NCI-H69 (cell line): ENCODE measurements at regions not wholly inside any gene's neighbourhood (a gene's known extent, or its start where the extent isn't known, plus 50 kb on each side); places are given as distances from the start of the nearest gene placed in this dataset.

Experiments
- DNase-seq: peaks from one replicate; lab custom pipeline; 2025; lab: John Stamatoyannopoulos, UW

- no peak for DNase-seq
These were observed 62.7 kb upstream of the NT5C1B start for GRCh38 chr2:18651842-18652774.

- DNase-seq = no peak
These were observed 60.9 kb upstream of the NT5C1B start for GRCh38 chr2:18650221-18650620.

DNA sequence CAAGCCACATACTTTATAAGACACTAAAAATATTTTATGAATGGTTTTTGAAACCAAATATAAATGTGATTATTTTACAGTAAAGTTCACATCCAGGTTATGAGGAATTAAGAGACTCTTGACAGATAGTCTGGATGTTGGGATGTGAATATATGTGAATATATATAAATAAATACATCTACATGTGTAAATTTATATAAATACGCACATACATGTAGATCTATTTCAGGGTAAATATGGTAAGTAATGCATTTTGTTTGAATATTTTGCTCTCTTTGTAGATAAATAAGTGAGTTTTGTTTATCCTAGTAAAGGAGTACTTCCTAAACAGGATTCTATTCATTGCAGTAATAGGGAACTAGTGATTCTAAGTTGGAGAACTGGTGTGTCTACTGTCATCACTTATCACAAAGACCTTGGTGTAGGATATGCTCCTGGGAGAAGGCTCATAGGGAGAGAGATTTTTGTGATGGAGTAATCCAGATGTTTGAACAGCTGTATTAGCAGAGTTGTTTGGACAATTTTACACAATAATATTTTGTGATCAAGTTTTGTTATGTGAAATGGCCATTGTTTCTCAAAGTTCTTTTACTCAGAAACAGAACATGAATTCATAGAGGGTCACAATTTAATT lies 60.2 kb upstream of the NT5C1B start:
- DNase-seq = no peak

DNA sequence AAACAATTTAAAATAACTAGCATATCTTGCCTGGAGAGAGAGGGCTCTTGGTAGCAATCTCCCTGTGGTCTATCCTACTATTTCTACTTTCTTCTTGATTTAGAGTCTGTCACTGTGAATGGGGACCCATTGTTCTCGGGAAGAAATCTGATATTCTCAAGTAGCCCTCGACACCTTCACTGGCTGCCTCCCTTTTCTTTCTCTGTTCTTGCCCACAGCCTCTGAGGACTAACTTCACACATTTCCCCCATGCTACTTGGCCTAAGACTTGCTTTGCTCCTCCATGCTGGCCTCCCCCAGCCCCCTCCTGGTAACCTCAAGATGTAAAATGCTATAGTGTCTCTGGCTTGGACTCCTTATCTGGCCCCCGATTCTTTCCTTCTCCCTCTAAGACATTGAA lies 58.8 kb upstream of the NT5C1B start:
- DNase-seq = no peak

DNA sequence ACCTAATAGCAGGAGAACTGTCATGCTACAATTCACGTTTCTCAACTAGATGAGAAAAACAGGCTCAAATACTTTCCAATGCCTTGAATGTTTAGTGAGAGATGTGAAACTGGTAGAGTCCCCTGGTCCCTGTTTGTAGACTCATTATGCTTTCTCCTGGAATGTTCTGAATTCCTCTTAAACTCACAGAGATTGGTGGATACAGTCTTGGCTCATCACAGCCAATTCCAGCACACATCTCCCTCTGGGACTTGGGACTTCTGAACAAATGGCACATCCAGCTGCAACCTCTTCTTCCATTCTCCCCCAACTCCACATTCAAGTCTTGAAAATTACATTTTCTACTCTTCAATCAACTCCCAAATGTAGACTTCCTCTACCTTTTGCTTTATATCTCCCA lies 58.4 kb upstream of the NT5C1B start:
- no peak for DNase-seq

DNA sequence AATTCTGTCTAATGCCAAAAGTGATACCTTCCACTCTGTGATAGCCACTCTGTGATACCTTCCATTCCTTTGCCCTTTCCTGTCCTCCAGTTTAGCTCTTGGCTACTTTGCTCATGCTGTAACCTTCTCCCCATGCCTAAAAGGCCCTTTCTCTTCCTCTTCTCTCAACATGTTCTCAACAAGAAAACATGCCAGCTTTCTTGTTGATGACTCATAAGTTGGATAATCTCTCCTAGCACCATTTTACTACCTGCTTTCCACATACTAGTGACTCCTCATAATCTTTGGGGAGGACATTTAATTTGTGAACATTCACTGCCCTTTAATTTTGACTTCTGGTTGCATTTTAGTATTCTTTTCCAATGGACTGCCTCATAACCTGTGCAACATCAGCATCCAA lies 55.9 kb upstream of the NT5C1B start:
- no peak for DNase-seq

GRCh38 chr2:18644115-18644462 lies 54.7 kb upstream of the NT5C1B start:
- no peak for DNase-seq

- DNase-seq = no peak
These were observed 54.2 kb upstream of the NT5C1B start for GRCh38 chr2:18643326-18644114.

DNA sequence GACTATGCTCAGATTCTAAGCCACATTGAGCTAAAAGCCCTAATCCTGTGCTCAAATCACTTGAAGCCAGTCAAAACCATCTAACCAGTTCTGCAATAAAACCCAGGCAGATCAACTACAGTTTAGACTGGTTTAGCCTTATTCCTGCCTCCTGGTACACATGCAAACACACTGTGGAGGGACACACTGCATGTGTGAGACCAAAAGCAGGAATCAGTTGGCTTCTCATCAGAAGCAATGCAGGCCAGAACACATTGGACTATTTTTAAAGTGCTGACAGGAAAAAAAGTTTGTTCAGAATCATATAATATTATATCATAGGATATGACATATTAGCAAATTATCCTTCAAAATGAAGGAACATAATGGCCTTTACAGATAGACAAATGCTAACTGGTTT lies 52.5 kb upstream of the NT5C1B start:
- no peak for DNase-seq

DNA sequence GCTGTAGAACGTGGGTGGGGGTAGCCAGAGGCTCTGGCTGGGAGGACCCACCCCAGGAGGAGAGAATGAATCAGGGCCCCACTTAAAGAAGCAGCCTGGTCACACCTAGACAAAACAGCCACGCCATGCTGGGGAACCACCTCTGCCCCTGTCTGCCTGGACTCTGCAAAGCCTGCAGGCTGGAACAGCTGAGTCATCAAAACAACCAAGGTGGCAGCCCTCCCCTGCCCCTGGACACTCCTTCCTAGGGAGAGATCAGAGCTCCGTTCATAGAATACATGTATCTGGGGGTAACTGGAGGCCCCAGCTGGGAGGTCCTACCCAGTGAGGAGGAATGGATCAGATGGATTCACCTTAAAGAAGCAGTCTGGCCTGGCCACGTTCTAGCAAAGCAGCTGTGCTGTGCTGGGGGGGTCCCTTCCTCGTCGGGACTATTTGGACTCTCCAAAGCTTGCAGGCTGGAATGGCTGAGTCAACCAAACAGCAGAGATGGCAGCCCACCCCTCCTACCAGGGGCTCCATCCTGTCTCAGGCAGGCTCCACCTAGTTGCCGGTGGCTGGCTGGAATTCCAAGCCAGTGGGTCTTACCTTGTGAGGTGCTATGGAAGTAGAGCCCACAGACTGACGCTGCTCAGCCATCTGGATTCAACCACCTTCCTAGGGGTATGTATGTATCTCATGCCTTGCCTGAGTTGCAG lies 50.5 kb upstream of the NT5C1B start:
- no peak for DNase-seq
